ENCODE measurements at regions not wholly inside any gene's neighbourhood (a gene's known extent, or its start where the extent isn't known, plus 50 kb on each side); places are given as distances from the start of the nearest gene placed in this dataset.

- no peak for TF ChIP-seq POLR2A (IDR thresholded peaks at IDR 0.05)
- TF ChIP-seq CTCF (IDR thresholded peaks at IDR 0.05): no peak
These were observed 279.8 kb upstream of the EDNRB start for GRCh38 chr13:78198419-78198818.

Measured in body of pancreas (tissue), 4 donors.